ENCODE measurements at regions not wholly inside any gene's neighbourhood (a gene's known extent, or its start where the extent isn't known, plus 50 kb on each side); places are given as distances from the start of the nearest gene placed in this dataset.

DNA sequence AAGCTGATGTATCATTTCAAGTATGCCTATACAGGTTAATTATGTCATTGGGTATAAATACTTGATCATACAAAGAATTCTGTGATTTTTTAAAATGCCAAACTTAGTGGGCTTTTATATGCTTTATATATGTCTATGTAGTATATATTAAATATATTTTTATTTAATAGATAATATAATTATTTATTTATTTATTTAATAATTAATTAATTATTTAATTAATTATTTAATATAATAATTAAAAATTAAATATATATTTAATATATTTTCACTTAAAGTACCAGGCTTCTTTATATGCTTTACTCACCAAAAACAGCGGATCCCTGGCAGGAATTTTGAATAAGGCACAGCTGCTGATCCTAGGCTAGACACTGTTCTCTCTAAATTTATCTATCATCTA, 687.0 kb downstream of the VGLL3 start:
- TF ChIP-seq CTCF (conservative IDR thresholded peaks at IDR 0.05; ENCODE audit: low read depth, low read length): no peak
- TF ChIP-seq EZH2 (IDR thresholded peaks at IDR 0.05; ENCODE audit: borderline replicate concordance, low read depth, low read length, poor library complexity, severe bottlenecking): no peak
